ENCODE measurements at regions not wholly inside any gene's neighbourhood (a gene's known extent, or its start where the extent isn't known, plus 50 kb on each side); places are given as distances from the start of the nearest gene placed in this dataset.

- no peak for TF ChIP-seq CTCF (IDR thresholded peaks at IDR 0.05 in 2 of 3, conservative IDR thresholded peaks at IDR 0.05 in 1 of 3; ENCODE audit: insufficient read depth in 2 of 3, low read depth in 1 of 3, low read length in 3 of 3)
- TF ChIP-seq SMAD4 (CRISPR knock-in tag; conservative IDR thresholded peaks at IDR 0.05): no peak
- no peak for TF ChIP-seq POLR2A (conservative IDR thresholded peaks at IDR 0.05)
- TF ChIP-seq MAX (CRISPR knock-in tag; IDR thresholded peaks at IDR 0.05): no peak
- no peak for TF ChIP-seq TAF1 (IDR thresholded peaks at IDR 0.05; ENCODE audit: control insufficient read depth, extremely low read depth, insufficient read depth, low read length, severe bottlenecking)
- TF ChIP-seq SUPT5H (IDR thresholded peaks at IDR 0.05): no peak
- TF ChIP-seq ZFPM2 (CRISPR knock-in tag; IDR thresholded peaks at IDR 0.05): no peak
- TF ChIP-seq SMARCC2 (IDR thresholded peaks at IDR 0.05; ENCODE audit: low read depth): no peak
- no peak for TF ChIP-seq MCM7 (IDR thresholded peaks at IDR 0.05)
- no peak for TF ChIP-seq TBL1XR1 (IDR thresholded peaks at IDR 0.05; ENCODE audit: low read length in 2 of 2)
- no peak for TF ChIP-seq CBX2 (IDR thresholded peaks at IDR 0.05; ENCODE audit: insufficient read depth, low read length, poor library complexity, severe bottlenecking)
- no peak for TF ChIP-seq ELK1 (CRISPR knock-in tag; IDR thresholded peaks at IDR 0.05)
- TF ChIP-seq TARDBP (IDR thresholded peaks at IDR 0.05): no peak
These were observed 119.6 kb upstream of the PMFBP1 start for GRCh38 chr16:72291531-72291981.

Data from K562 (cell line).